IMR-90 (cell line): ENCODE measurements at regions not wholly inside any gene's neighbourhood (a gene's known extent, or its start where the extent isn't known, plus 50 kb on each side); places are given as distances from the start of the nearest gene placed in this dataset.

Source experiments
- BHLHE40 ChIP-seq: fragments of 150-350 bp; IDR thresholded peaks from 2 replicates; pipeline ENCODE4 v1.6.1; 2016; ENCODE audit warnings: mild to moderate bottlenecking, low read depth, low read length
- CHD1 ChIP-seq: IDR thresholded peaks from 2 replicates; pipeline ENCODE4 v1.6.1; 2012; ENCODE audit warnings: low read depth, low read length, improper control_type of control experiment
- CTCF ChIP-seq: conservative IDR thresholded peaks from 2 replicates; pipeline ENCODE4 v1.5.1; 2012; ENCODE audit warnings: mild to moderate bottlenecking, low read depth, low read length, improper control_type of control experiment
- ELK1 ChIP-seq: fragments of 150-350 bp; IDR thresholded peaks from 2 replicates; pipeline ENCODE4 v1.6.1; 2016; ENCODE audit warnings: low read depth, mild to moderate bottlenecking, low read length, moderate library complexity, borderline replicate concordance
- MAFK ChIP-seq: IDR thresholded peaks from 2 replicates; pipeline ENCODE4 v1.6.1; 2012; ENCODE audit warnings: low read depth, low read length, improper control_type of control experiment
- MAZ ChIP-seq: IDR thresholded peaks from 2 replicates; pipeline ENCODE4 v1.6.1; 2012; ENCODE audit warnings: low read depth, mild to moderate bottlenecking, low read length, improper control_type of control experiment, moderate library complexity, borderline replicate concordance
- MXI1 ChIP-seq: IDR thresholded peaks from 2 replicates; pipeline ENCODE4 v1.6.1; 2012; ENCODE audit warnings: low read depth, mild to moderate bottlenecking, low read length, moderate library complexity, borderline replicate concordance
- NFE2L2 ChIP-seq: fragments of 150-350 bp; IDR thresholded peaks from 2 replicates; pipeline ENCODE4 v1.6.1; 2016; ENCODE audit warnings: low read depth, mild to moderate bottlenecking, low read length
- POLR2A ChIP-seq: IDR thresholded peaks from 2 replicates; pipeline ENCODE4 v1.6.1; 2012; ENCODE audit warnings: mild to moderate bottlenecking, low read depth, low read length
- RCOR1 ChIP-seq: IDR thresholded peaks from 2 replicates; pipeline ENCODE4 v1.6.1; 2012; ENCODE audit warnings: mild to moderate bottlenecking, low read length, improper control_type of control experiment; ENCODE audit not compliant: insufficient replicate concordance
- RFX5 ChIP-seq: IDR thresholded peaks from 2 replicates; pipeline ENCODE4 v1.8.0; 2012; ENCODE audit warnings: low read depth, mild to moderate bottlenecking, low read length, moderate library complexity
- SMC3 ChIP-seq: fragments of 150-350 bp; IDR thresholded peaks from 2 replicates; pipeline ENCODE4 v1.6.1; 2016; ENCODE audit warnings: low read depth, mild to moderate bottlenecking, antibody characterized with exemption, low read length, moderate library complexity
- USF2 ChIP-seq: fragments of 150-350 bp; IDR thresholded peaks from 2 replicates; pipeline ENCODE4 v1.6.1; 2017; ENCODE audit warnings: mild to moderate bottlenecking, antibody characterized with exemption, low read length, low read depth

GRCh38 chr4:31793907-31794306 is 1073.7 kb downstream of the PCDH7 start:
- TF ChIP-seq POLR2A (no peak), CTCF (peak; percentile 13; the same call in 1 of the 2 replicates), ELK1 (no peak), USF2 (no peak), RFX5 (no peak), NFE2L2 (no peak), BHLHE40 (no peak), MXI1 (no peak), MAZ (no peak), SMC3 (no peak), CHD1 (no peak), MAFK (no peak), RCOR1 (no peak)
